ENCODE measurements at regions not wholly inside any gene's neighbourhood (a gene's known extent, or its start where the extent isn't known, plus 50 kb on each side); places are given as distances from the start of the nearest gene placed in this dataset.

DNA sequence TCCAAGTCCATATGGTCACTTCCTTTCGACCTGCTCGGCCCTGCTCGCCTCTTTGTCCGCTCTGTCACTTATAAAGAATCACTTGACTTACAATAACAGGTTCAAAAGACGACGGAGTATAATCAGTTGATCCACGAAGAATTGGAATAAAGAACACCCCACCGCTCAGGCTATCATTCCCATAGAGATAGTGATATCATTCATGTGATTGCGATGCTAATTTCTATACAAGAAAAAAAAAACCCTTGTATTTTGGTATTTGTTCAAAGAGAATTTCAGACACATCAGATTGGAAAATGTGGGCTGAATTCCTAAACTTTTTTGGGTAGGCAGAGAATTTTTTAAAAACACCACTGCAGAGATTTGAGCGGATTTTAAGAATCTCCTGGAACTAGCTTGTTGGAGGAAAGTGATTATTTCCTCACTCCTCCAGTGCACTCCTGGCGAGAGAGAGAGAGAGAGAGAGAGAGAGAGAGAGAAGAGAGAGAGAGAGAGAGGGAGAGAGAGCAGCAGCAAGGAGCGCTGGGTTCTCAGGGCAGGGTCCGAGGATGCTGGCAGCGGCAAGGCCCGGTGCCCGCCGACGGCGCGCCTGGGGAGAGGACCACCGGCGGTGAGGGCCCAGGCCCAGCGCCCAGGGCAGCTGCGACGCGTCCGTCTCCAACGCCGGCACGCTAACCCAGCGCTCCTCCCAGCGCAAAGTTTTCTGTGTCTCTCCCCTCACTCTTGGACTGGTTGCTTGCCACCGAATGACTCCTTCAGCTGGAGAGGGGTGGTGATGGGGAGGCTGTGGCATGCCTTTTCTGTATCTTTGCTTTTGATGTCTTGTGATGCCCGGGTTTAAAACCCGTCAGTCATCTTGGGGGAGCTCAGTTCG lies 149.0 kb upstream of the ZNF536 start:
- no peak overlapping the region for H3K4me3 ChIP-seq
- no peaks in the 10 kb centered on the region for H3K36me3 ChIP-seq (replicated peaks in 1 of 2)
- WGBS, 4 donors: 50 to 61% (median 53%) methylated on average over 32 to 36 of the region's 36 CpGs
- DNase-seq: no peak
- intact Hi-C loops (cut with DNase I): loop anchor here in 1 of 2 donors (5.0 to 10.0 kb wide), 2 partner anchors 182 to 429 kb away; no protein-coding TSS in a partner anchor
- H3K9me3 ChIP-seq (replicated peaks in 1 of 3): no peaks in the 10 kb centered on the region
- no peak overlapping the region for H3K27ac ChIP-seq
- TF ChIP-seq, protein P1, sequence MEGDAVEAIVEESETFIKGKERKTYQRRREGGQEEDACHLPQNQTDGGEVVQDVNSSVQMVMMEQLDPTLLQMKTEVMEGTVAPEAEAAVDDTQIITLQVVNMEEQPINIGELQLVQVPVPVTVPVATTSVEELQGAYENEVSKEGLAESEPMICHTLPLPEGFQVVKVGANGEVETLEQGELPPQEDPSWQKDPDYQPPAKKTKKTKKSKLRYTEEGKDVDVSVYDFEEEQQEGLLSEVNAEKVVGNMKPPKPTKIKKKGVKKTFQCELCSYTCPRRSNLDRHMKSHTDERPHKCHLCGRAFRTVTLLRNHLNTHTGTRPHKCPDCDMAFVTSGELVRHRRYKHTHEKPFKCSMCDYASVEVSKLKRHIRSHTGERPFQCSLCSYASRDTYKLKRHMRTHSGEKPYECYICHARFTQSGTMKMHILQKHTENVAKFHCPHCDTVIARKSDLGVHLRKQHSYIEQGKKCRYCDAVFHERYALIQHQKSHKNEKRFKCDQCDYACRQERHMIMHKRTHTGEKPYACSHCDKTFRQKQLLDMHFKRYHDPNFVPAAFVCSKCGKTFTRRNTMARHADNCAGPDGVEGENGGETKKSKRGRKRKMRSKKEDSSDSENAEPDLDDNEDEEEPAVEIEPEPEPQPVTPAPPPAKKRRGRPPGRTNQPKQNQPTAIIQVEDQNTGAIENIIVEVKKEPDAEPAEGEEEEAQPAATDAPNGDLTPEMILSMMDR (IDR thresholded peaks at IDR 0.05): no peak
- TF ChIP-seq POLR2A (IDR thresholded peaks at IDR 0.05): no peak
- peaks cover 13 to 18% of the 10 kb centered on the region in 2 donors for H3K4me1 ChIP-seq (replicated peaks in 1 of 2)
- H3K27me3 ChIP-seq: peaks cover 9% of the 10 kb centered on the region

DNA sequence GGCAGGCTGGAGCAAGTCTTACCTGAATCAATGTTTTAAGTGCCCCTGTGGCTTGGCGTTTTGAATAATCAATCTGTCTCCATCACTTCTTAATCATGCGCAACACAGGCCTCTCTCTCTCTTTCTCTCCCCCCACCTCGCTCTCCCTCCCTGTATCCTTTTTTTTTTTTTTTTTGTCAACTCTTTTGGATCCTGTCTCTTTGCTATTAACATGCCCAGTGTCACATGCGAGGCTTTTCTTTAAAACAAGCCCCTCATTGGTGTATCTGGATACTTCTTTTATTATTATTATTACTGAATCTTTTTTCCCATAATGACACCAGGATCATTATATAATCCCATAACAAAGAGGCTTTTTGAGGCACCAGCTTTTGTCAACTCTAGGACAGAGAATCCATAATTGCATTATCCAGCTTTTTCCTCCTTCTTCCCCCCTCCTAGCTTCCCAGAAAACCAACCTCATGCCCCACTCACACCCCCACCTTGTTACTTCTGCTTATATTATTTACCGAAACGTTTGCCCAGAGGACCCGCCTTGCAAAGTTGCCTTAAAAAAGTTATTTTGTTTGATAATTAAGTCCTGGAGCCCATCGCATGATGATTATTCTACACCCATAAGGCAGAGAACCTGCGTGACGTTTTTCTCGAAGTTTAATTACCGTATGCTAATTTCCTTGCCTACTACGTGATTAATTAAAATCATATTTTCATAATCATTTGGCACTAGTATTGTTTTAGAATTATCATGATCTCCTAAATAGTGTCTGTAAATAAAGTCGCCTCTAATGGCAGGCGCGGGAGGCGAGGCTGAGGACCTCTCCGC lies 148.1 kb upstream of the ZNF536 start:
- TF ChIP-seq, protein P1 (IDR thresholded peaks at IDR 0.05): no peak
- TF ChIP-seq POLR2A (IDR thresholded peaks at IDR 0.05): no peak
- Histone ChIP-seq H3K27me3 (peaks cover 9% of the 10 kb centered on the region), H3K27ac (no peak overlapping the region), H3K4me3 (peak overlapping the region in 2 of 4 donors; percentile 35 to 77), H3K4me1 (replicated peaks in 1 of 2) (peaks cover 14 to 20% of the 10 kb centered on the region in 2 donors), H3K9me3 (replicated peaks in 1 of 3) (no peaks in the 10 kb centered on the region), H3K36me3 (replicated peaks in 1 of 2) (no peaks in the 10 kb centered on the region)
- DNase-seq: no peak
- 30 to 39% (median 32%) methylated on average over 18 of the region's 18 CpGs for WGBS, 4 donors
- intact Hi-C loops (cut with DNase I): loop anchor here in 1 of 2 donors (5.0 to 10.0 kb wide), 2 partner anchors 181 to 428 kb away; no protein-coding TSS in a partner anchor

DNA sequence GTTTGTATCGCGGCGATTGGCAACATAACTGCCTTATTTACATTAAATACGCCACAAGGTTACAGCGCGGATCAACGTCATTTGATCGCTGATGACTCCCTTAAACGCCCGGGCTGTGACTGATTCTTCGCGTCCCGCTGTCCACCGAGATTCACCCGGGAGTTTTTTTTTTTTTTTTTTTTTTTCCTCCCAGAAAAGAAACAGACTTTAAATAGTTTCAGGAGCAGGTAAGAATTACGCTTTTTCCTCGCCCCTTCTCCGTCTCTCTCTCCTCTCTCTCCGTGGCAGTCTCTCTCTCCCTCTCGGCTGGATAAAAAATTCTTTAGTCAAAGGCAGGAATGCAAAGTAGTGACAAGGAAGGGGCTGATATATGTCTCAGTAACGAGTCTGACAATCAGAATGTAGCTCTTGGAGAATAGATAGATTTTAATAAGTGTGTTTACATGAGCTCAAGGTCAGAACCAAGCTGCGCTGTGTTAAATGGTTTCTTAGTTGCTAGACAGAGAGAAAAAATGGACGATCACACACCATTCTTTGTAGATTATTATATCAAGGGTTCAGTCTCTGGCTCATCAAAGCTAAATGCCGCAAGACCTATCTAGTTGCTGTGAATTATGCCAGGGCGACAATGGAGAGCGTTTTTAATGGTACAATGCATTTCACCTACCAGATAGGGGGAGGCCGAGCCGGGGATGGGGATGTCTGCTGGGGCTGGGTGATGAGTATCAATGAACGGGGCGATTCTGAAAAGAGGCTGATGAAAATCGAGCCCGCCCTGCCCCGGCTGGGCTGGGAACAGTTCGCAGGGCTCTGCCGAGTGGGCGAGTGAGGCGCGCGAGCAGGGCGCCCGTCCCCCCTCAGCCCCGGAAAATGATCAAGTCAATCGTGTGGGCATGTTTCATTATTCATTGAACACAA lies 147.2 kb upstream of the ZNF536 start:
- H3K4me3 ChIP-seq: peak overlapping the region in 2 of 4 donors; percentile 35 to 77
- WGBS, 4 donors: 2 to 5% (median 4%) methylated on average over 28 to 43 of the region's 43 CpGs
- peaks cover 9% of the 10 kb centered on the region for H3K27me3 ChIP-seq
- no peaks in the 10 kb centered on the region for H3K36me3 ChIP-seq (replicated peaks in 1 of 2)
- TF ChIP-seq, protein P1 (IDR thresholded peaks at IDR 0.05): no peak
- no peak for TF ChIP-seq POLR2A (IDR thresholded peaks at IDR 0.05)
- intact Hi-C loops (cut with DNase I): loop anchor here in 1 of 2 donors (5.0 to 10.0 kb wide), 2 partner anchors 180 to 427 kb away; no protein-coding TSS in a partner anchor
- H3K4me1 ChIP-seq (replicated peaks in 1 of 2): peaks cover 14 to 24% of the 10 kb centered on the region in 2 donors
- no peaks in the 10 kb centered on the region for H3K9me3 ChIP-seq (replicated peaks in 1 of 3)
- peak in 6 of 7 donors; percentile 27 to 43 (median 38) for DNase-seq
- H3K27ac ChIP-seq: peak overlapping the region in 3 of 5 donors; percentile 41 to 77 (median 53)
